NOMO-1 treated with dmso at 0.1 percent for 144 hours (cell line): ENCODE measurements at regions not wholly inside any gene's neighbourhood (a gene's known extent, or its start where the extent isn't known, plus 50 kb on each side); places are given as distances from the start of the nearest gene placed in this dataset.

Experiments used
- DNase-seq: peaks from one replicate; lab custom pipeline; 2025; ENCODE audit not compliant: unreplicated experiment; lab: John Stamatoyannopoulos, UW

- DNase-seq: no peak
These were observed 652.6 kb downstream of the CETN3 start for GRCh38 chr5:89756955-89757354.

- no peak for DNase-seq
These were observed 654.5 kb downstream of the CETN3 start for GRCh38 chr5:89755024-89755423.

- no peak for DNase-seq
These were observed 674.5 kb downstream of the CETN3 start for GRCh38 chr5:89735082-89735481.

GRCh38 chr5:89733772-89734171, 675.8 kb downstream of the CETN3 start:
- DNase-seq: no peak

GRCh38 chr5:89729623-89730301, 679.8 kb downstream of the CETN3 start:
- no peak for DNase-seq

- DNase-seq: no peak
These were observed 680.8 kb downstream of the CETN3 start for GRCh38 chr5:89728750-89729149.

GRCh38 chr5:89728134-89728533, 681.4 kb downstream of the CETN3 start:
- DNase-seq: no peak

GRCh38 chr5:89724379-89725095, 685.0 kb downstream of the CETN3 start:
- DNase-seq: no peak

- no peak for DNase-seq
These were observed 685.6 kb downstream of the CETN3 start for GRCh38 chr5:89723907-89724306.

GRCh38 chr5:89722538-89722937, 687.0 kb downstream of the CETN3 start:
- DNase-seq: no peak

GRCh38 chr5:89721931-89722330, 687.6 kb downstream of the CETN3 start:
- DNase-seq: no peak

GRCh38 chr5:89721353-89721752, 688.2 kb downstream of the CETN3 start:
- no peak for DNase-seq

- DNase-seq: no peak
These were observed 697.3 kb downstream of the CETN3 start for GRCh38 chr5:89712134-89712700.

GRCh38 chr5:89711526-89711925, 698.0 kb downstream of the CETN3 start:
- no peak for DNase-seq

- DNase-seq: no peak
These were observed 699.5 kb downstream of the CETN3 start for GRCh38 chr5:89710006-89710405.

- no peak for DNase-seq
These were observed 701.7 kb downstream of the CETN3 start for GRCh38 chr5:89707891-89708290.

- no peak for DNase-seq
These were observed 702.8 kb downstream of the CETN3 start for GRCh38 chr5:89706731-89707130.

- DNase-seq: no peak
These were observed 705.7 kb downstream of the CETN3 start for GRCh38 chr5:89703817-89704216.

GRCh38 chr5:89698028-89698427, 711.5 kb downstream of the CETN3 start:
- no peak for DNase-seq

- no peak for DNase-seq
These were observed 712.0 kb downstream of the CETN3 start for GRCh38 chr5:89697581-89697980.

GRCh38 chr5:89695371-89695770, 714.2 kb downstream of the CETN3 start:
- no peak for DNase-seq

GRCh38 chr5:89694026-89694550, 715.5 kb downstream of the CETN3 start:
- DNase-seq: no peak
